Ovary (tissue), 3 donors: ENCODE measurements at regions not wholly inside any gene's neighbourhood (a gene's known extent, or its start where the extent isn't known, plus 50 kb on each side); places are given as distances from the start of the nearest gene placed in this dataset.
"Not testable (repeated sequence)": the region's sequence is repeated elsewhere in the genome, so short reads cannot be mapped to it uniquely, and the experiment has no call there.

Source experiments
- POLR2A ChIP-seq: fragments of 450-650 bp; IDR thresholded peaks from one replicate; pipeline ENCODE4 v1.6.1; 2017; ENCODE audit warnings: antibody characterized with exemption, mild to moderate bottlenecking, moderate library complexity
- TF ChIP-seq, protein P1 (sequence below), 3 donors: fragments of 450-650 bp in 2 of 3; fragments of 200-600 bp in 1 of 3; IDR thresholded peaks; one replicate each; pipeline versions ENCODE4 v1.5.1 to v1.8.0; 2016 to 2022; ENCODE audit warnings: antibody characterized with exemption in 3 of 3, mild to moderate bottlenecking in 1 of 3
- donor health status: DM: no; HTN: no; CAD: no.

DNA sequence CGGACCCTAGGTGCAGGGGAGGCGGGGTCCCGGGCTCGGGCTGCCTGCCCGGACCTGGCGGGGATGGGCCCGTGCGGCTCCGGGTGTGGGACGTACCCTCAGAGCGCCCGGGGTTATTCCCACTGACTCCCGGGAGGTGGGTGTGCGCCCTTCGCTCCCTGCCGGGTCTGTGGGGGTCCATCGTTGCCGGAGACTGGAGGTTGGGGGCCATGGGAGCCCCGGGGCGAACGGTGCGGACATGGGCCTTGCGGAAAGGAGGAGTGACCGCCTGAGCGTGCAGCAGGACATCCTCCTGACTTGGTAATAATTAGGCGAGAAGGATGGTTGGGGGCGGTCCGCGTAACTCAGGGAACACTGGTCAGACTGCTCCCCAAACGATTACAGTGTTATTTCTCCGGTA, 552.7 kb downstream of the TUBA3C start:
- not testable (repeated sequence) for TF ChIP-seq POLR2A
- TF ChIP-seq, protein P1, sequence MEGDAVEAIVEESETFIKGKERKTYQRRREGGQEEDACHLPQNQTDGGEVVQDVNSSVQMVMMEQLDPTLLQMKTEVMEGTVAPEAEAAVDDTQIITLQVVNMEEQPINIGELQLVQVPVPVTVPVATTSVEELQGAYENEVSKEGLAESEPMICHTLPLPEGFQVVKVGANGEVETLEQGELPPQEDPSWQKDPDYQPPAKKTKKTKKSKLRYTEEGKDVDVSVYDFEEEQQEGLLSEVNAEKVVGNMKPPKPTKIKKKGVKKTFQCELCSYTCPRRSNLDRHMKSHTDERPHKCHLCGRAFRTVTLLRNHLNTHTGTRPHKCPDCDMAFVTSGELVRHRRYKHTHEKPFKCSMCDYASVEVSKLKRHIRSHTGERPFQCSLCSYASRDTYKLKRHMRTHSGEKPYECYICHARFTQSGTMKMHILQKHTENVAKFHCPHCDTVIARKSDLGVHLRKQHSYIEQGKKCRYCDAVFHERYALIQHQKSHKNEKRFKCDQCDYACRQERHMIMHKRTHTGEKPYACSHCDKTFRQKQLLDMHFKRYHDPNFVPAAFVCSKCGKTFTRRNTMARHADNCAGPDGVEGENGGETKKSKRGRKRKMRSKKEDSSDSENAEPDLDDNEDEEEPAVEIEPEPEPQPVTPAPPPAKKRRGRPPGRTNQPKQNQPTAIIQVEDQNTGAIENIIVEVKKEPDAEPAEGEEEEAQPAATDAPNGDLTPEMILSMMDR (IDR thresholded peaks at IDR 0.05) = not testable (repeated sequence)
